OCI-LY7 (cell line): ENCODE measurements at regions not wholly inside any gene's neighbourhood (a gene's known extent, or its start where the extent isn't known, plus 50 kb on each side); places are given as distances from the start of the nearest gene placed in this dataset.

Experiments used
- EZH2phosphoT487 ChIP-seq: fragments of 200-600 bp; sonication (generic); IDR thresholded peaks from 2 replicates; pipeline ENCODE4 v1.6.1; 2018; ENCODE audit warnings: low read depth, borderline replicate concordance, mild to moderate bottlenecking, mixed run types, antibody characterized with exemption, low read length, moderate library complexity, mixed read lengths
- TF ChIP-seq, protein P1 (sequence below): fragments of 200-600 bp; sonication (generic); conservative IDR thresholded peaks from 2 replicates; pipeline ENCODE4 v1.5.1; 2014; ENCODE audit warnings: mild to moderate bottlenecking, antibody characterized with exemption, low read length, moderate library complexity, mixed read lengths

DNA sequence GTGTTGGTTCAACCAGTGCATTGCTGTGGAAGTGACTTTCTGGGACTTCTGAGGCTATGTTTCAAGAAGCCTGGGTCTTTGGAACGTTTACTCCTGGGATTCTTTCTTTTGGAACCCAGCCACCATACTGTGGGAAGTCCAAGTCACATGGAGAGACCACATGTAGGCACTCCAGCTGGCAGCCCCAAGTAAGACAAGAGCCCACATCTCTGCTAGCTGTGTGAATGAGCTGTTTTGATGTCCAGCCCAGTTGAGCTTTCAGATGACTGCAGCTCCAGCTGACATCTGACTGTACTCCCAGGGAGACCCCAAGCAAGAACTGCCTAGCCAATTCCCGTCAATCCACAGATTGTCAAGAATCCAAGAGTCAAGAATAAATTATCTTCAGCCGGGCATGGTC lies 60.1 kb upstream of the SPATA31D4 start:
- TF ChIP-seq, protein P1, sequence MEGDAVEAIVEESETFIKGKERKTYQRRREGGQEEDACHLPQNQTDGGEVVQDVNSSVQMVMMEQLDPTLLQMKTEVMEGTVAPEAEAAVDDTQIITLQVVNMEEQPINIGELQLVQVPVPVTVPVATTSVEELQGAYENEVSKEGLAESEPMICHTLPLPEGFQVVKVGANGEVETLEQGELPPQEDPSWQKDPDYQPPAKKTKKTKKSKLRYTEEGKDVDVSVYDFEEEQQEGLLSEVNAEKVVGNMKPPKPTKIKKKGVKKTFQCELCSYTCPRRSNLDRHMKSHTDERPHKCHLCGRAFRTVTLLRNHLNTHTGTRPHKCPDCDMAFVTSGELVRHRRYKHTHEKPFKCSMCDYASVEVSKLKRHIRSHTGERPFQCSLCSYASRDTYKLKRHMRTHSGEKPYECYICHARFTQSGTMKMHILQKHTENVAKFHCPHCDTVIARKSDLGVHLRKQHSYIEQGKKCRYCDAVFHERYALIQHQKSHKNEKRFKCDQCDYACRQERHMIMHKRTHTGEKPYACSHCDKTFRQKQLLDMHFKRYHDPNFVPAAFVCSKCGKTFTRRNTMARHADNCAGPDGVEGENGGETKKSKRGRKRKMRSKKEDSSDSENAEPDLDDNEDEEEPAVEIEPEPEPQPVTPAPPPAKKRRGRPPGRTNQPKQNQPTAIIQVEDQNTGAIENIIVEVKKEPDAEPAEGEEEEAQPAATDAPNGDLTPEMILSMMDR, result no peak
- no peak for TF ChIP-seq EZH2phosphoT487
